ENCODE measurements at regions not wholly inside any gene's neighbourhood (a gene's known extent, or its start where the extent isn't known, plus 50 kb on each side); places are given as distances from the start of the nearest gene placed in this dataset.

DNA sequence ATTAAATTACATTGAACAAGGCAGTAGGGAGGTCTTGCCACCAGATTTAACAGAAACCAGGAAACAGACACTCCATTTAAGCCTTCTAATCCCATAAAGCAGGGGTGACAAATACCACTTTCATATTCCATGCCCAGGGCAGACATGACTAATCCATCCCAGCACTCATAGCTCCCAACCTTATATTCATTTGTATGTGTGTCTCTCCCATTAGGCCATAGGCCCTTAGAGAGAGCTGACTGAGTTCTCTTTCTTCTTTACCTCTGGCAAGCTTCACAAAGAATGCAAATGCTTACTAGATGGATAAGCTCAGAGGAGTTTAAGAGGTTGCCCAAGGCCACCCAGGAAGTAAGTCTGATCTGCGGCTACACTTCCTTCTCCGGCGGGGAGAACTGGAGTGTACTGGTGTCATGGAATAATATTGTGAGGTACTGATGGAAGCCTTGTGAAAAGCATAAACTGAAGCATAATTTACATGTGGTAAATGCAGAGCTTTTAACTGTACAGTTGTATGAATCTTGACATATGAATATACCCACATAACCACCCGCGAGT, 239.7 kb upstream of the HABP2 start:
- no peak for TF ChIP-seq POLR2A (IDR thresholded peaks at IDR 0.05)
- TF ChIP-seq, protein P1, sequence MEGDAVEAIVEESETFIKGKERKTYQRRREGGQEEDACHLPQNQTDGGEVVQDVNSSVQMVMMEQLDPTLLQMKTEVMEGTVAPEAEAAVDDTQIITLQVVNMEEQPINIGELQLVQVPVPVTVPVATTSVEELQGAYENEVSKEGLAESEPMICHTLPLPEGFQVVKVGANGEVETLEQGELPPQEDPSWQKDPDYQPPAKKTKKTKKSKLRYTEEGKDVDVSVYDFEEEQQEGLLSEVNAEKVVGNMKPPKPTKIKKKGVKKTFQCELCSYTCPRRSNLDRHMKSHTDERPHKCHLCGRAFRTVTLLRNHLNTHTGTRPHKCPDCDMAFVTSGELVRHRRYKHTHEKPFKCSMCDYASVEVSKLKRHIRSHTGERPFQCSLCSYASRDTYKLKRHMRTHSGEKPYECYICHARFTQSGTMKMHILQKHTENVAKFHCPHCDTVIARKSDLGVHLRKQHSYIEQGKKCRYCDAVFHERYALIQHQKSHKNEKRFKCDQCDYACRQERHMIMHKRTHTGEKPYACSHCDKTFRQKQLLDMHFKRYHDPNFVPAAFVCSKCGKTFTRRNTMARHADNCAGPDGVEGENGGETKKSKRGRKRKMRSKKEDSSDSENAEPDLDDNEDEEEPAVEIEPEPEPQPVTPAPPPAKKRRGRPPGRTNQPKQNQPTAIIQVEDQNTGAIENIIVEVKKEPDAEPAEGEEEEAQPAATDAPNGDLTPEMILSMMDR (IDR thresholded peaks at IDR 0.05): no peak
